ENCODE measurements at regions not wholly inside any gene's neighbourhood (a gene's known extent, or its start where the extent isn't known, plus 50 kb on each side); places are given as distances from the start of the nearest gene placed in this dataset.

GRCh38 chr18:11506856-11507255 lies 102.5 kb upstream of the SLC35G4 start:
- Histone ChIP-seq H3K79me2 (ENCODE audit: control insufficient read depth, insufficient read depth, low read length, unreplicated experiment) (no peaks in the 10 kb centered on the region), H3K4me3 (ENCODE audit: low read depth, low read length) (no peak overlapping the region), H3K36me3 (ENCODE audit: insufficient read depth, low read length) (no peaks in the 10 kb centered on the region), H3K27me3 (ENCODE audit: insufficient read depth, low read length) (no peaks in the 10 kb centered on the region), H3K4me1 (ENCODE audit: control insufficient read depth, insufficient read depth, low read length, unreplicated experiment) (peaks cover 6% of the 10 kb centered on the region), H3K27ac (ENCODE audit: low read depth, low read length) (no peak overlapping the region), H2AFZ (ENCODE audit: low read length, unreplicated experiment) (no peak overlapping the region)

- no peaks in the 10 kb centered on the region for H3K79me2 ChIP-seq (ENCODE audit: control insufficient read depth, insufficient read depth, low read length, unreplicated experiment)
These were observed 103.4 kb upstream of the SLC35G4 start for GRCh38 chr18:11505993-11506392.

GRCh38 chr18:11504962-11505361 lies 104.4 kb upstream of the SLC35G4 start:
- H3K27ac ChIP-seq (ENCODE audit: low read depth, low read length): no peak overlapping the region
- no peaks in the 10 kb centered on the region for H3K27me3 ChIP-seq (ENCODE audit: insufficient read depth, low read length)
- H3K36me3 ChIP-seq (ENCODE audit: insufficient read depth, low read length): no peaks in the 10 kb centered on the region
- H3K79me2 ChIP-seq (ENCODE audit: control insufficient read depth, insufficient read depth, low read length, unreplicated experiment): no peaks in the 10 kb centered on the region
- no peak overlapping the region for H3K4me3 ChIP-seq (ENCODE audit: low read depth, low read length)
- H2AFZ ChIP-seq (ENCODE audit: low read length, unreplicated experiment): no peak overlapping the region
- H3K4me1 ChIP-seq (ENCODE audit: control insufficient read depth, insufficient read depth, low read length, unreplicated experiment): peaks cover 19% of the 10 kb centered on the region

More at GRCh38 chr18:11505993-11506392, 103.4 kb upstream of the SLC35G4 start:
- no peak overlapping the region for H2AFZ ChIP-seq (ENCODE audit: low read length, unreplicated experiment)
- H3K27me3 ChIP-seq (ENCODE audit: insufficient read depth, low read length): no peaks in the 10 kb centered on the region
- no peaks in the 10 kb centered on the region for H3K36me3 ChIP-seq (ENCODE audit: insufficient read depth, low read length)
- H3K27ac ChIP-seq (ENCODE audit: low read depth, low read length): no peak overlapping the region
- H3K4me3 ChIP-seq (ENCODE audit: low read depth, low read length): no peak overlapping the region
- H3K4me1 ChIP-seq (ENCODE audit: control insufficient read depth, insufficient read depth, low read length, unreplicated experiment): peaks cover 11% of the 10 kb centered on the region

- no peak overlapping the region for H2AFZ ChIP-seq (ENCODE audit: low read length, unreplicated experiment)
- no peaks in the 10 kb centered on the region for H3K79me2 ChIP-seq (ENCODE audit: control insufficient read depth, insufficient read depth, low read length, unreplicated experiment)
- H3K4me1 ChIP-seq (ENCODE audit: control insufficient read depth, insufficient read depth, low read length, unreplicated experiment): peaks cover 39% of the 10 kb centered on the region
- no peak overlapping the region for H3K4me3 ChIP-seq (ENCODE audit: low read depth, low read length)
- H3K36me3 ChIP-seq (ENCODE audit: insufficient read depth, low read length): no peaks in the 10 kb centered on the region
- no peaks in the 10 kb centered on the region for H3K27me3 ChIP-seq (ENCODE audit: insufficient read depth, low read length)
- H3K27ac ChIP-seq (ENCODE audit: low read depth, low read length): no peak overlapping the region
These were observed 107.0 kb upstream of the SLC35G4 start for GRCh38 chr18:11502368-11502767.

GRCh38 chr18:11501352-11501751 lies 108.0 kb upstream of the SLC35G4 start:
- H2AFZ ChIP-seq (ENCODE audit: low read length, unreplicated experiment): no peak overlapping the region
- no peaks in the 10 kb centered on the region for H3K27me3 ChIP-seq (ENCODE audit: insufficient read depth, low read length)
- no peak overlapping the region for H3K4me3 ChIP-seq (ENCODE audit: low read depth, low read length)
- peaks cover 42% of the 10 kb centered on the region for H3K4me1 ChIP-seq (ENCODE audit: control insufficient read depth, insufficient read depth, low read length, unreplicated experiment)
- H3K27ac ChIP-seq (ENCODE audit: low read depth, low read length): no peak overlapping the region
- no peaks in the 10 kb centered on the region for H3K36me3 ChIP-seq (ENCODE audit: insufficient read depth, low read length)
- no peaks in the 10 kb centered on the region for H3K79me2 ChIP-seq (ENCODE audit: control insufficient read depth, insufficient read depth, low read length, unreplicated experiment)

GRCh38 chr18:11500153-11501122 lies 109.0 kb upstream of the SLC35G4 start:
- Histone ChIP-seq H3K4me1 (ENCODE audit: control insufficient read depth, insufficient read depth, low read length, unreplicated experiment) (peaks cover 47% of the 10 kb centered on the region), H2AFZ (ENCODE audit: low read length, unreplicated experiment) (no peak overlapping the region), H3K79me2 (ENCODE audit: control insufficient read depth, insufficient read depth, low read length, unreplicated experiment) (no peaks in the 10 kb centered on the region), H3K27ac (ENCODE audit: low read depth, low read length) (peak overlapping the region; percentile 85), H3K27me3 (ENCODE audit: insufficient read depth, low read length) (no peaks in the 10 kb centered on the region), H3K4me3 (ENCODE audit: low read depth, low read length) (no peak overlapping the region), H3K36me3 (ENCODE audit: insufficient read depth, low read length) (no peaks in the 10 kb centered on the region)

GRCh38 chr18:11498821-11499220 lies 110.6 kb upstream of the SLC35G4 start:
- H2AFZ ChIP-seq (ENCODE audit: low read length, unreplicated experiment): no peak overlapping the region
- no peaks in the 10 kb centered on the region for H3K79me2 ChIP-seq (ENCODE audit: control insufficient read depth, insufficient read depth, low read length, unreplicated experiment)
- H3K4me1 ChIP-seq (ENCODE audit: control insufficient read depth, insufficient read depth, low read length, unreplicated experiment): peaks cover 57% of the 10 kb centered on the region
- no peaks in the 10 kb centered on the region for H3K36me3 ChIP-seq (ENCODE audit: insufficient read depth, low read length)
- no peak overlapping the region for H3K27ac ChIP-seq (ENCODE audit: low read depth, low read length)
- H3K27me3 ChIP-seq (ENCODE audit: insufficient read depth, low read length): no peaks in the 10 kb centered on the region
- no peak overlapping the region for H3K4me3 ChIP-seq (ENCODE audit: low read depth, low read length)

- H3K27ac ChIP-seq (ENCODE audit: low read depth, low read length): no peak overlapping the region
- no peaks in the 10 kb centered on the region for H3K79me2 ChIP-seq (ENCODE audit: control insufficient read depth, insufficient read depth, low read length, unreplicated experiment)
- H3K4me1 ChIP-seq (ENCODE audit: control insufficient read depth, insufficient read depth, low read length, unreplicated experiment): peaks cover 60% of the 10 kb centered on the region
- no peaks in the 10 kb centered on the region for H3K27me3 ChIP-seq (ENCODE audit: insufficient read depth, low read length)
- H2AFZ ChIP-seq (ENCODE audit: low read length, unreplicated experiment): no peak overlapping the region
- H3K36me3 ChIP-seq (ENCODE audit: insufficient read depth, low read length): no peaks in the 10 kb centered on the region
- no peak overlapping the region for H3K4me3 ChIP-seq (ENCODE audit: low read depth, low read length)
These were observed 111.8 kb upstream of the SLC35G4 start for GRCh38 chr18:11497585-11497984.

GRCh38 chr18:11496526-11497172 lies 112.7 kb upstream of the SLC35G4 start:
- no peaks in the 10 kb centered on the region for H3K36me3 ChIP-seq (ENCODE audit: insufficient read depth, low read length)
- no peak overlapping the region for H2AFZ ChIP-seq (ENCODE audit: low read length, unreplicated experiment)
- H3K79me2 ChIP-seq (ENCODE audit: control insufficient read depth, insufficient read depth, low read length, unreplicated experiment): no peaks in the 10 kb centered on the region
- no peaks in the 10 kb centered on the region for H3K27me3 ChIP-seq (ENCODE audit: insufficient read depth, low read length)
- no peak overlapping the region for H3K27ac ChIP-seq (ENCODE audit: low read depth, low read length)
- H3K4me3 ChIP-seq (ENCODE audit: low read depth, low read length): no peak overlapping the region
- peaks cover 60% of the 10 kb centered on the region for H3K4me1 ChIP-seq (ENCODE audit: control insufficient read depth, insufficient read depth, low read length, unreplicated experiment)

- Histone ChIP-seq H3K4me3 (ENCODE audit: low read depth, low read length) (no peak overlapping the region), H3K27me3 (ENCODE audit: insufficient read depth, low read length) (no peaks in the 10 kb centered on the region), H2AFZ (ENCODE audit: low read length, unreplicated experiment) (no peak overlapping the region), H3K4me1 (ENCODE audit: control insufficient read depth, insufficient read depth, low read length, unreplicated experiment) (peaks cover 51% of the 10 kb centered on the region), H3K27ac (ENCODE audit: low read depth, low read length) (no peak overlapping the region), H3K36me3 (ENCODE audit: insufficient read depth, low read length) (no peaks in the 10 kb centered on the region), H3K79me2 (ENCODE audit: control insufficient read depth, insufficient read depth, low read length, unreplicated experiment) (no peaks in the 10 kb centered on the region)
These were observed 114.0 kb upstream of the SLC35G4 start for GRCh38 chr18:11495441-11495840.
